ENCODE measurements at regions not wholly inside any gene's neighbourhood (a gene's known extent, or its start where the extent isn't known, plus 50 kb on each side); places are given as distances from the start of the nearest gene placed in this dataset.

DNA sequence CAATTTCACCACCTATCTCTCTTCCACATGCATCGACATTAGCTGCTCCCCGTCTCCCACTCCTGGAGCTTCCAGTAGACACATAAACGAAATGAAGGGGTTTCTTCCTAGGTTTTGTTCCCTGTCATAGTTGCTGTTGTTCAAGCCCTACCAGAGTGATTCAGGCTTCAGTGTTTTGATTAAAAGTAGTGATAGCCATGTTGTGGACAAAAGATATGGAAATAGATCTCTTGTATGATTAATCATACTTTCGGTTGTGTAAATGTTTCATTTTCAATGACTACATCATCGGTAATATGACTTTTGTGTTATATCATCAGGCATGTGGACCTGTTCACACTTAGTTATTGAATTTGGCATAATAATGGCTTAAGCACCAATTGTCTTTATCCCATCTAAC lies 96.5 kb upstream of the KLF3 start:
- H3K36me3 ChIP-seq: no peaks in the 10 kb centered on the region
- TF ChIP-seq POLR2AphosphoS5 (IDR thresholded peaks at IDR 0.05): no peak
- TF ChIP-seq, protein P1, sequence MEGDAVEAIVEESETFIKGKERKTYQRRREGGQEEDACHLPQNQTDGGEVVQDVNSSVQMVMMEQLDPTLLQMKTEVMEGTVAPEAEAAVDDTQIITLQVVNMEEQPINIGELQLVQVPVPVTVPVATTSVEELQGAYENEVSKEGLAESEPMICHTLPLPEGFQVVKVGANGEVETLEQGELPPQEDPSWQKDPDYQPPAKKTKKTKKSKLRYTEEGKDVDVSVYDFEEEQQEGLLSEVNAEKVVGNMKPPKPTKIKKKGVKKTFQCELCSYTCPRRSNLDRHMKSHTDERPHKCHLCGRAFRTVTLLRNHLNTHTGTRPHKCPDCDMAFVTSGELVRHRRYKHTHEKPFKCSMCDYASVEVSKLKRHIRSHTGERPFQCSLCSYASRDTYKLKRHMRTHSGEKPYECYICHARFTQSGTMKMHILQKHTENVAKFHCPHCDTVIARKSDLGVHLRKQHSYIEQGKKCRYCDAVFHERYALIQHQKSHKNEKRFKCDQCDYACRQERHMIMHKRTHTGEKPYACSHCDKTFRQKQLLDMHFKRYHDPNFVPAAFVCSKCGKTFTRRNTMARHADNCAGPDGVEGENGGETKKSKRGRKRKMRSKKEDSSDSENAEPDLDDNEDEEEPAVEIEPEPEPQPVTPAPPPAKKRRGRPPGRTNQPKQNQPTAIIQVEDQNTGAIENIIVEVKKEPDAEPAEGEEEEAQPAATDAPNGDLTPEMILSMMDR (IDR thresholded peaks at IDR 0.05 in 8 of 11, conservative IDR thresholded peaks at IDR 0.05 in 3 of 11): no peak
- TF ChIP-seq POLR2A (IDR thresholded peaks at IDR 0.05): no peak
- H3K9me3 ChIP-seq: no peaks in the 10 kb centered on the region
- intact Hi-C loops (cut with DNase I; ENCODE audit: low total_unique reads): no loop called here
- no peak for DNase-seq
- H3K27me3 ChIP-seq (replicated peaks in 1 of 7): no peaks in the 10 kb centered on the region
- WGBS, 5 donors: 88 to 95% (median 89%) methylated on average over 5 of the region's 5 CpGs
- no peak overlapping the region for H3K4me3 ChIP-seq
- no peak overlapping the region for H3K27ac ChIP-seq
- H3K4me1 ChIP-seq: peaks cover 0 to 10% (median 3%) of the 10 kb centered on the region in 6 donors

GRCh38 chr4:38568768-38569167 lies 95.2 kb upstream of the KLF3 start:
- intact Hi-C loops (cut with DNase I; ENCODE audit: low total_unique reads): no loop called here
- 96 to 98% (median 98%) methylated on average over 3 of the region's 3 CpGs for WGBS, 5 donors
- TF ChIP-seq, protein P1 (IDR thresholded peaks at IDR 0.05 in 8 of 11, conservative IDR thresholded peaks at IDR 0.05 in 3 of 11): no peak
- no peak for TF ChIP-seq POLR2A (IDR thresholded peaks at IDR 0.05)
- no peak for TF ChIP-seq POLR2AphosphoS5 (IDR thresholded peaks at IDR 0.05)

DNA sequence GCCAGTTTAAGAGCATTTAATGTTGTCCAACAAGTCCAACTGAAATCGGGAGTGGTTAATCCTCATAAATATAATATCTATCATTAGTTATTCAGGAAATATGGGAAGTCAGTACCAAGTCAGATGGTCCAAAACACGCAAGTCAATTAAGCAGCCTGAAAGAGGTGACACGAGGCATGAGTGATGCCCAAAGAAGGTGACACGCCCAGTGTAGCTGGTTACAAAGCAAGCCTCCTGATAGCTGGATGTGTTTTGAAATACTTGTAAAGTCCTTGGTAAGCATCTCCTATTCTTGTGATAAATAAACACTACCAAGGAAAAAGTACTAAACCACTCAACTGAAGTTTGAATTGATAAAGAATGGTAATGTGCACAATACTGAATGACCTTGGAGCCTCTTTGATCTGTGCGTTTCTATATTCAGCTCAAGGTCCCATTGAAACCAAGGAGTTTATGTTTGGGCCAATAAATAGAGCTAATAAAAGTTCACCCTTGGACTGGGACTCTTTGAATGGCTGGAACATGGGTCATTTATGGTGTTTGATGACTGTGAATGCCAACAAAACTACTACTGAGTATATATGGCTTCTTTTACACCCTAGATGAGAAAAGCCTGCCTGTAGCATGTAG lies 93.2 kb upstream of the KLF3 start:
- Histone ChIP-seq H3K9me3 (no peaks in the 10 kb centered on the region), H3K4me1 (peaks cover 0 to 13% (median 0%) of the 10 kb centered on the region in 6 donors), H3K36me3 (no peaks in the 10 kb centered on the region), H3K27ac (no peak overlapping the region), H3K27me3 (replicated peaks in 1 of 7) (no peaks in the 10 kb centered on the region), H3K4me3 (no peak overlapping the region)
- 79 to 89% (median 87%) methylated on average over 5 of the region's 5 CpGs for WGBS, 5 donors
- TF ChIP-seq, protein P1 (IDR thresholded peaks at IDR 0.05 in 8 of 11, conservative IDR thresholded peaks at IDR 0.05 in 3 of 11): no peak
- TF ChIP-seq POLR2AphosphoS5 (IDR thresholded peaks at IDR 0.05) (no peak), POLR2A (IDR thresholded peaks at IDR 0.05) (no peak)
- DNase-seq: no peak
- intact Hi-C loops (cut with DNase I; ENCODE audit: low total_unique reads): no loop called here

More at GRCh38 chr4:38568768-38569167, 95.2 kb upstream of the KLF3 start:
- no peaks in the 10 kb centered on the region for H3K36me3 ChIP-seq
- no peak overlapping the region for H3K27ac ChIP-seq
- DNase-seq: no peak
- H3K9me3 ChIP-seq: no peaks in the 10 kb centered on the region
- H3K4me1 ChIP-seq: no peaks in the 10 kb centered on the region
- no peak overlapping the region for H3K4me3 ChIP-seq
- no peaks in the 10 kb centered on the region for H3K27me3 ChIP-seq (replicated peaks in 1 of 7)

GRCh38 chr4:38572793-38573192 lies 91.2 kb upstream of the KLF3 start:
- Histone ChIP-seq H3K27me3 (replicated peaks in 1 of 7) (no peaks in the 10 kb centered on the region), H3K27ac (no peak overlapping the region), H3K36me3 (no peaks in the 10 kb centered on the region), H3K4me3 (no peak overlapping the region), H3K4me1 (peaks cover 0 to 30% (median 6%) of the 10 kb centered on the region in 6 donors), H3K9me3 (no peaks in the 10 kb centered on the region)
- DNase-seq: no peak
- TF ChIP-seq, protein P1 (IDR thresholded peaks at IDR 0.05 in 8 of 11, conservative IDR thresholded peaks at IDR 0.05 in 3 of 11): no peak
- no peak for TF ChIP-seq POLR2A (IDR thresholded peaks at IDR 0.05)
- no peak for TF ChIP-seq POLR2AphosphoS5 (IDR thresholded peaks at IDR 0.05)
- intact Hi-C loops (cut with DNase I; ENCODE audit: low total_unique reads): no loop called here

Data from spleen (tissue), 11 donors.